ENCODE measurements at regions not wholly inside any gene's neighbourhood (a gene's known extent, or its start where the extent isn't known, plus 50 kb on each side); places are given as distances from the start of the nearest gene placed in this dataset.
"Not testable (repeated sequence)": the region's sequence is repeated elsewhere in the genome, so short reads cannot be mapped to it uniquely, and the experiment has no call there.

DNA sequence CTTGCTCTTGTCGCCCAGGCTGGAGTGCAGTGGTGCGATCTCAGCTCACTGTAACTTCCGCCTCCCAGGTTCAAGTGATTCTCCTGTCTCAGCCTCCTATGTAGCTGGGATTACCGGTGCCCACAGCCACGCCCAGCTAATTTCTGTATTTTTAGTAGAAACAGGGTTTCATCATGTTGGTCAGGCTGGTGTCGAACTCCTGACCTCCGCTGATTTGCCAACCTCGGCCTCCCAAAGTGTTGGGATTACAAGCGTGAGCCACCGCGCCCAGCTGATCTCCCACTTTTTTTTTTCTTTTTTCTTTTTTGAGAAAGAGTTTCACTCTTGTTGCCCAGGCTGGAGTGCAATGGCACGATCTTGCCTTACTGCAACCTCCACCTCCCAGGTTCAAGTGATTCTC is 517.9 kb downstream of the KCNJ18 start:
- not testable (repeated sequence) for TF ChIP-seq POLR2AphosphoS5 (IDR thresholded peaks at IDR 0.05; ENCODE audit: borderline replicate concordance, low read depth, low read length); EZH2 (IDR thresholded peaks at IDR 0.05)
